ENCODE measurements at regions not wholly inside any gene's neighbourhood (a gene's known extent, or its start where the extent isn't known, plus 50 kb on each side); places are given as distances from the start of the nearest gene placed in this dataset.

DNA sequence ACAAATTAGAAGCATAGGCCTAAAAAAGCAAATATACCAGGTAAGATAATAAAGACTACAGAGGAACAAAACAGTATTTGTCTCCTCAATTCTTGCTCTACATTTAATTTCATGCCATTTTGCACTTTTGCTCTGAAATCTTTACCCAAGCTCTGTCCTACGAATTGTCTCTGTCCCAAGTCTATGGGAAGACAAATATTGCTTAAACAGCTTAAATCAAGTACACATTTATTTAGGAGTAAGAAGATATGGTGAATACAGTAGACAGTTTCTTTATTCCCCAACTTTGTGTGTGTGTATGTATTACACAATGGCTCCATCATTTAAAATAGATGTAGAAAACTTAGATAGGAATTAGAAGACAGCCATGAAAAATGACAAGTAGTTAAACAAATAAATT is 163.5 kb upstream of the POU5F2 start:
- TF ChIP-seq FOS (IDR thresholded peaks at IDR 0.05; ENCODE audit: low read depth, low read length) (no peak), MXI1 (IDR thresholded peaks at IDR 0.05; ENCODE audit: borderline replicate concordance, low read depth, low read length) (no peak), RAD21 (IDR thresholded peaks at IDR 0.05; ENCODE audit: low read length) (no peak), POLR2A (IDR thresholded peaks at IDR 0.05; ENCODE audit: low read depth, low read length) (no peak), RFX5 (IDR thresholded peaks at IDR 0.05; ENCODE audit: low read depth, low read length) (no peak), MAFK (IDR thresholded peaks at IDR 0.05; ENCODE audit: low read depth, low read length) (no peak), NFE2L2 (IDR thresholded peaks at IDR 0.05; ENCODE audit: low read depth, low read length) (no peak), SMC3 (IDR thresholded peaks at IDR 0.05; ENCODE audit: low read depth, low read length) (no peak), CEBPB (IDR thresholded peaks at IDR 0.05; ENCODE audit: low read depth, low read length) (no peak)
- TF ChIP-seq, protein P1, sequence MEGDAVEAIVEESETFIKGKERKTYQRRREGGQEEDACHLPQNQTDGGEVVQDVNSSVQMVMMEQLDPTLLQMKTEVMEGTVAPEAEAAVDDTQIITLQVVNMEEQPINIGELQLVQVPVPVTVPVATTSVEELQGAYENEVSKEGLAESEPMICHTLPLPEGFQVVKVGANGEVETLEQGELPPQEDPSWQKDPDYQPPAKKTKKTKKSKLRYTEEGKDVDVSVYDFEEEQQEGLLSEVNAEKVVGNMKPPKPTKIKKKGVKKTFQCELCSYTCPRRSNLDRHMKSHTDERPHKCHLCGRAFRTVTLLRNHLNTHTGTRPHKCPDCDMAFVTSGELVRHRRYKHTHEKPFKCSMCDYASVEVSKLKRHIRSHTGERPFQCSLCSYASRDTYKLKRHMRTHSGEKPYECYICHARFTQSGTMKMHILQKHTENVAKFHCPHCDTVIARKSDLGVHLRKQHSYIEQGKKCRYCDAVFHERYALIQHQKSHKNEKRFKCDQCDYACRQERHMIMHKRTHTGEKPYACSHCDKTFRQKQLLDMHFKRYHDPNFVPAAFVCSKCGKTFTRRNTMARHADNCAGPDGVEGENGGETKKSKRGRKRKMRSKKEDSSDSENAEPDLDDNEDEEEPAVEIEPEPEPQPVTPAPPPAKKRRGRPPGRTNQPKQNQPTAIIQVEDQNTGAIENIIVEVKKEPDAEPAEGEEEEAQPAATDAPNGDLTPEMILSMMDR (conservative IDR thresholded peaks at IDR 0.05; ENCODE audit: low read depth, low read length): no peak
- TF ChIP-seq, protein P2, sequence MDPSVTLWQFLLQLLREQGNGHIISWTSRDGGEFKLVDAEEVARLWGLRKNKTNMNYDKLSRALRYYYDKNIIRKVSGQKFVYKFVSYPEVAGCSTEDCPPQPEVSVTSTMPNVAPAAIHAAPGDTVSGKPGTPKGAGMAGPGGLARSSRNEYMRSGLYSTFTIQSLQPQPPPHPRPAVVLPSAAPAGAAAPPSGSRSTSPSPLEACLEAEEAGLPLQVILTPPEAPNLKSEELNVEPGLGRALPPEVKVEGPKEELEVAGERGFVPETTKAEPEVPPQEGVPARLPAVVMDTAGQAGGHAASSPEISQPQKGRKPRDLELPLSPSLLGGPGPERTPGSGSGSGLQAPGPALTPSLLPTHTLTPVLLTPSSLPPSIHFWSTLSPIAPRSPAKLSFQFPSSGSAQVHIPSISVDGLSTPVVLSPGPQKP (IDR thresholded peaks at IDR 0.05; ENCODE audit: borderline replicate concordance, low read depth, low read length): no peak
- TF ChIP-seq, protein P3, sequence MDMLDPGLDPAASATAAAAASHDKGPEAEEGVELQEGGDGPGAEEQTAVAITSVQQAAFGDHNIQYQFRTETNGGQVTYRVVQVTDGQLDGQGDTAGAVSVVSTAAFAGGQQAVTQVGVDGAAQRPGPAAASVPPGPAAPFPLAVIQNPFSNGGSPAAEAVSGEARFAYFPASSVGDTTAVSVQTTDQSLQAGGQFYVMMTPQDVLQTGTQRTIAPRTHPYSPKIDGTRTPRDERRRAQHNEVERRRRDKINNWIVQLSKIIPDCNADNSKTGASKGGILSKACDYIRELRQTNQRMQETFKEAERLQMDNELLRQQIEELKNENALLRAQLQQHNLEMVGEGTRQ (IDR thresholded peaks at IDR 0.05; ENCODE audit: low read depth, low read length): no peak
